ENCODE measurements at regions not wholly inside any gene's neighbourhood (a gene's known extent, or its start where the extent isn't known, plus 50 kb on each side); places are given as distances from the start of the nearest gene placed in this dataset.

- TF ChIP-seq HMGXB4 (CRISPR knock-in tag; IDR thresholded peaks at IDR 0.05; ENCODE audit: borderline replicate concordance in 1 of 2, low read depth in 1 of 2) (no peak), ZNF800 (CRISPR knock-in tag; IDR thresholded peaks at IDR 0.05) (no peak), MIER3 (CRISPR knock-in tag; IDR thresholded peaks at IDR 0.05; ENCODE audit: borderline replicate concordance) (no peak)
These were observed 481.8 kb upstream of the KCNMB2 start (continued) for GRCh38 chr3:178054471-178054870.

- no peaks in the 10 kb centered on the region for H3K9me3 ChIP-seq (ENCODE audit: low read length)
- in situ Hi-C loops (cut with HindIII; ENCODE audit: extremely low pct_ligation_motif_present, low pct_unique_long_range_greater_than_20kb): no loop called here
- 71% methylated on average over 2 of the region's 2 CpGs for WGBS (ENCODE audit: low lambda C conversion rate)
- no TSS peak for BruUV-seq (replicated peaks)
- ChIA-PET POLR2A (no interaction called here), CTCF (ENCODE audit: low intra/inter-chr PET ratio, low total read pairs) (no interaction called here)
- no peak overlapping the region for H2AFZ ChIP-seq (ENCODE audit: low read length)
- no peak overlapping the region for H3K9ac ChIP-seq (ENCODE audit: insufficient read depth, low read depth, low read length)
- no peaks in the 10 kb centered on the region for H4K20me1 ChIP-seq (ENCODE audit: insufficient read depth, low read length)
- H3K4me2 ChIP-seq (ENCODE audit: low read depth, low read length): no peak overlapping the region
- H3K27ac ChIP-seq (ENCODE audit: extremely low read length, insufficient read depth, low read length): no peak overlapping the region
- peaks cover 15% of the 10 kb centered on the region for H3K4me1 ChIP-seq (ENCODE audit: insufficient read depth, low read length)
- DNase-seq (ENCODE audit: low spot score) (no peak), FAIRE-seq (no peak), ATAC-seq (no peak)
- intact Hi-C loops (cut with micrococcal nuclease; ENCODE audit: unreplicated experiment): no loop called here
- H3K79me2 ChIP-seq (ENCODE audit: insufficient read depth, low read length): no peaks in the 10 kb centered on the region
- H3K36me3 ChIP-seq (replicated peaks in 1 of 2; ENCODE audit: control insufficient read depth in 1 of 2, insufficient read depth in 2 of 2, low read length in 2 of 2): no peaks in the 10 kb centered on the region
- H3K4me3 ChIP-seq (replicated peaks in 1 of 3; ENCODE audit: insufficient read depth in 1 of 3, low read depth in 2 of 3, low read length in 3 of 3): no peak overlapping the region
- no peaks in the 10 kb centered on the region for H3K27me3 ChIP-seq (ENCODE audit: control insufficient read depth in 1 of 2, insufficient read depth in 2 of 2, low read length in 2 of 2)
- TF ChIP-seq ZGPAT (CRISPR knock-in tag; IDR thresholded peaks at IDR 0.05): no peak
- no peak for TF ChIP-seq SMC3 (IDR thresholded peaks at IDR 0.05; ENCODE audit: low read length)
- no peak for TF ChIP-seq ZBTB2 (CRISPR knock-in tag; IDR thresholded peaks at IDR 0.05; ENCODE audit: low read depth)
- no peak for TF ChIP-seq NFRKB (IDR thresholded peaks at IDR 0.05)
- TF ChIP-seq ZFX (CRISPR knock-in tag; IDR thresholded peaks at IDR 0.05; ENCODE audit: low read depth): no peak
- TF ChIP-seq KDM2A (CRISPR knock-in tag; IDR thresholded peaks at IDR 0.05; ENCODE audit: borderline replicate concordance, low read depth): no peak
- TF ChIP-seq ZNF589 (CRISPR knock-in tag; conservative IDR thresholded peaks at IDR 0.05): no peak
- TF ChIP-seq EZH2 (conservative IDR thresholded peaks at IDR 0.05; ENCODE audit: low read depth, low read length): no peak
- no peak for TF ChIP-seq ZNF776 (CRISPR knock-in tag; IDR thresholded peaks at IDR 0.05)
- no peak for TF ChIP-seq ZFYVE20 (CRISPR knock-in tag; IDR thresholded peaks at IDR 0.05; ENCODE audit: borderline replicate concordance, low read depth)
- TF ChIP-seq GABPA (IDR thresholded peaks at IDR 0.05; ENCODE audit: low read depth, low read length): no peak
- no peak for TF ChIP-seq GABPA (CRISPR knock-in tag; IDR thresholded peaks at IDR 0.05; ENCODE audit: low read depth)
- no peak for TF ChIP-seq ZNF761 (CRISPR knock-in tag; conservative IDR thresholded peaks at IDR 0.05)
- no peak for TF ChIP-seq SMARCE1 (IDR thresholded peaks at IDR 0.05; ENCODE audit: borderline replicate concordance)
- no peak for TF ChIP-seq PHF20 (CRISPR knock-in tag; IDR thresholded peaks at IDR 0.05)
- no peak for TF ChIP-seq ZFP36L2 (CRISPR knock-in tag; IDR thresholded peaks at IDR 0.05)
These were observed 480.3 kb upstream of the KCNMB2 start for GRCh38 chr3:178055939-178056338.
